GM21360 (cell line): ENCODE measurements at regions not wholly inside any gene's neighbourhood (a gene's known extent, or its start where the extent isn't known, plus 50 kb on each side); places are given as distances from the start of the nearest gene placed in this dataset.
"Not testable (repeated sequence)": the region's sequence is repeated elsewhere in the genome, so short reads cannot be mapped to it uniquely, and the experiment has no call there.

Experiments used
- ATAC-seq: cut with Tn5 transposase; IDR thresholded peaks from one replicate; pipeline ENCODE4 v1.9.1; 2021; ENCODE audit warnings: mild to moderate bottlenecking, moderate library complexity; ENCODE audit not compliant: unreplicated experiment

DNA sequence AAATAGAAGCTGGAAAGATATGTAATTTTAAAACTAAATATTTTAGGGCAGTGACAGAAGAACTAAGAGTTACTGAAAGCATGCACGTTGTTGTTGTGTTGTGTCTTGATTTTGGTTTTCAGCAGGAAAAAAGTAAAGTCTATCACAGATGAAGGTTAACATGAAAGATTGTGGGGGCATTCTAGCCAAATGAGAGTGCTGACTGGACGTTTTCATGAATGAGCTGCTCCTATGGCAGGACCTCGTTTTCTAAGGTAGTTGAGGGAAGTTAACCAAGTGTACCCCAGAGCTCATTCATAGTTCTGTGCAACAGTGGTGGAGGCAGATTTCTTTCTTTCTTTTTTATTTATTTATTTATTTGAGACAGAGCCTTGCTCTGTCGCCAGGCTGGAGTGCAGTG is 194.6 kb upstream of the IRS2 start:
- no peak for ATAC-seq

DNA sequence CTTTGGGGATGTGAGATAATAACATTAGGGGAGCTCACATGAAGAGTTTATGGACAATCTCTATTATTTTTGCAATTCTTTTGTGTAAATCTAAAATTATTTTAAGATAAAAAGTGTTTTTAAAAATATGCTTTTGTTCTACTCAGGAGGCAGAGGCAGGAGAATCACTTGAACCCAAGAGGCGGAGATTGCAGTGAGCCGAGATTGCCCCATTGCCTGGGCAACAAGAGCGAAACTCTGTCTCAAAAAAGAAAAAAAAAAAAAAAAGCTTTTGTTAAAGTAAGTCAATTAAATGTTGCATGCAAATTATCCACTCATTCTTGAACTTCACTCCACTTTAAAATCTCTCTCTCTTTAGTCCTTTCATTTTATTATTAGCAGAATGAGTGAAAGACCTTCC is 193.3 kb upstream of the IRS2 start:
- not testable (repeated sequence) for ATAC-seq

GRCh38 chr13:109979228-109979627 is 192.8 kb upstream of the IRS2 start:
- no peak for ATAC-seq

GRCh38 chr13:109977212-109977968 is 191.0 kb upstream of the IRS2 start:
- no peak for ATAC-seq

DNA sequence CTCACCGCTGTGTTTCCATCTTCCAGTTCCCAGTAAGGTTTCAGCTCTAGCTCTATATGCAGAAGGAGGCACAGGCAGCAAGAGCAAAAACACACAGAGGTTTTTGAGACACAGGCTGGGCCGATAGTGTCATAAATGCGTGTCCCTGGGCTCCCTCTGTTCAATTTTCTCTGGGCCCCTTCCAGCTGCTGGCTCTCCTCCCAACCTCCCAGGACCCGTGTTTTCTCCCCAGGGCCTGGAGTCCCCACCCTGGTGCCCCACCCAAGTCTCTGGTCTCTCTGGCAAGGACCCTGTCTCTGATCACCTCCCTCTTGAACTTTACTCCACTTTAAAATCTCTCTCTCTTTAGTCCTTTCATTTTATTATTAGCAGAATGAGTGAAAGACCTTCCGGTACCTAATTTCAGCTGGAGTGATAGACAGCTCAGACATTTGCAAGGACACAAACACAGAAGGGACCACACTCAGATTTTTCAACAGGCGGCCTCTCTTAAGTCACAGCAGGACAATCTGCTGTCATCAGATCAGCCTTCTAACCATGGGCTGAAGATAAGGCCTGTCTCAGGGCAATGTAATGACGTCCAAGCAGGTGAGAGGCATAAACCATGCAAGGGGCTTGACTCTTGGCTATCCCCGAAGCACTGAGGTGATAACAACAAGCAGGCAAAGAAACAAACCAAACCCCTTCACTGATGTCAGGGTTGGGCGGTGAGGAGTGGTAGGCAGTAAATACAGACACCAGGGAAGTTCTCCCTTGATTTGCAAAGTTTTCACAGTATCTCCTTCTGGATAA is 190.0 kb upstream of the IRS2 start:
- no peak for ATAC-seq

GRCh38 chr13:109974354-109974753 is 188.0 kb upstream of the IRS2 start:
- no peak for ATAC-seq

DNA sequence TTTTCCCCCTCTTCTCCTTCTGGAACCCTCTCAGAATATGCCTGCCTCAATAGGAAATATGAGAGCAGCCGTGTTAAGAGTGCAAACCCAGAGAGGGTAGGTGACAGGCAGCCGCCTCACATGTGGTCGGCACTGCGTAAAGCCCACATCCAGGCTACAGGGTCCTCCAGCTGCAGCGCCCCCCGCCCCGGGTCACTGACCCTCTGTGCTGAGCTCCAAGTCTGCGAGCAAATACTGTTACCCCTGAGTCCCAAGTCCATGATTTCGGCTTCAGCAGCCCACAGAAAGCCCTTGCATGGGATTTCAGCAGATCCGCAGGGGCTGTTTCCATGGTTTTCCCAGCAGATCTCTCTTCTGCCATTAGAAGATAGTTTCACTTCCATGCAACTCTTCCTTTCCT is 186.9 kb upstream of the IRS2 start:
- no peak for ATAC-seq

GRCh38 chr13:109971456-109972090 is 185.2 kb upstream of the IRS2 start:
- ATAC-seq = no peak

- ATAC-seq = no peak
Observed at GRCh38 chr13:109971006-109971405, 184.6 kb upstream of the IRS2 start.

GRCh38 chr13:109968876-109969577 is 182.6 kb upstream of the IRS2 start:
- ATAC-seq = no peak

GRCh38 chr13:109963960-109964563 is 177.7 kb upstream of the IRS2 start:
- no peak for ATAC-seq

- ATAC-seq = no peak
Observed at GRCh38 chr13:109963384-109963783, 177.0 kb upstream of the IRS2 start.

GRCh38 chr13:109959903-109960302 is 173.5 kb upstream of the IRS2 start:
- ATAC-seq = no peak

- ATAC-seq = no peak
Observed at GRCh38 chr13:109957875-109958274, 171.5 kb upstream of the IRS2 start.

- ATAC-seq = no peak
Observed at GRCh38 chr13:109955598-109955997, 169.2 kb upstream of the IRS2 start.

GRCh38 chr13:109954441-109954840 is 168.1 kb upstream of the IRS2 start:
- ATAC-seq = no peak

DNA sequence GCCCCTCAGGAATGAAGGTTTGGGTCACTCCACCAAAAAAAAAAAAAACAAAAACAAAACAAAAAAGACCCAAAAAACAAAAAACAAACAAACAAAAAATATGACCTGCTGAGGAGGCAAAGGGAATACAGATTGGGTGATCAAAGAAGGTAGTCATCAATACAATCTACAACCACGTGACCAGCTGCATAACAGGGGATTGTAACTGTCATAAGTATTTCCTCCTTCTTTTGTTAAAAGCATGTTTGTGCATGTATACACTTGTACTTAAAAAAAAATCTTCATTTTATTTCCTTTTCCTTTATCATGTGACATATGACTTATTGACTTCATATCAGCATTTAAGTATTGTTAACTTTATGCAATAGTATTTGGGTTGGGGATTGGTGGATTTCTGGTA is 165.1 kb upstream of the IRS2 start:
- no peak for ATAC-seq

DNA sequence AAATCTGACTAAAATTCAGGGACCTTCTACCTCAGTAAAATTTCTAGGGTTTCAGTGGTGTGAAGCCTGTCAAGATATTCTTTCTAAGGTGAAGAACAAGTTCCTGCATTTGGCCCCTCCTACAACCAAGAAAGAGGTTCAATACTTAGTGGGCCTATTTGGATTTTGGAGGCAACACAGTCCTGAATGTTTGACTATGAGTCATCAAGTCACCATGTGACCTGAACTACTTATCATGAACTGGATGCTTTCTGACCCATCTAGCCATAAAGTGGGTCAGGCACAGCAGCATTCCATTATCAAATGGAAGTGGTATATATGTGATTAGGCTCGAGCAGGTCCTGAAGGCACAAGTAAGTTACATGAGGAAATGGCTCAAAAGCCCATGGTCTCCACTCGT is 163.0 kb upstream of the IRS2 start:
- ATAC-seq = no peak

- ATAC-seq = no peak
Observed at GRCh38 chr13:109947006-109947405, 160.6 kb upstream of the IRS2 start.

DNA sequence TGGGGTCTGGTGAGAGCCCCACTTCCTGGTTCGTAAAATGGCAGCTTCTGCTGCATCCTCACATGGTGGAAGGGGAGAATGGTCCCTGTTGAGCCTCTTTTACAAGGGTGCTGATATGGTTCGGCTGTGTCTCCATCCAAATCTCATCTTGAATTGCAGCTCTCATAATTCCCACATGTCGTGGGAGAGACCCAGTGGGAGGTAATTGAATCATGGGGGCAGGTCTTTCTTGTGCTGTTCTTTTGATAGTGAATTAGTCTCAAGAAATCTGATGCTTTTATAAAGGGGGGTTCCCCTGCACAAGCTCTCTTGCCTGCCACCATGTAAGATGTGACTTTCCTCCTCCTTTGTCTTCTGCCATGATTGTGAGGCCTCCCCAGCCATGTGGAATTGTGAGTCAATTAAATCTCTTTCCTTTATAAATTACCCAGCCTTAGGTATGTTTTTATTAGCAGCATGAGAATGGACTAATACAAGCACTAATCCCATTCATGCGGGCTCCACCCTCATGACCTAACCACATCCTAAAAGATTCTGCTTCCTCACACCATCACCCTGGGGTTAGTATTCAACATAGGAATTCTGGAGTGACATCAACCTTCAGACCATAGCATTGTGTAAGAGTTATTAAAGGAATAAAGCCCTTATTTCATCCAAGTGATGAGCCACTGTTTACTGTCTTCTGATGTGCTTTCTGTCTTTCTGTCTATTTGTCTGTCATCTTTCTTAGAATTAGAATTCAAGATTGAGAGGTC is 159.0 kb upstream of the IRS2 start:
- ATAC-seq = no peak
